Transverse colon (tissue), 3 donors: ENCODE measurements at regions not wholly inside any gene's neighbourhood (a gene's known extent, or its start where the extent isn't known, plus 50 kb on each side); places are given as distances from the start of the nearest gene placed in this dataset.

Experiments
- EP300 ChIP-seq: sonication (generic); formaldehyde crosslinking; IDR thresholded peaks from one replicate; pipeline ENCODE4 v1.6.1; 2017; ENCODE audit warnings: antibody characterized with exemption, low read depth
- POLR2A ChIP-seq: fragments of 450-650 bp; IDR thresholded peaks from one replicate; pipeline ENCODE4 v1.6.1; 2016; ENCODE audit warnings: antibody characterized with exemption, mild to moderate bottlenecking, moderate library complexity
- TF ChIP-seq, protein P1 (sequence below), 5 experiments: fragments of 200-600 bp in 3 of 5; fragments of 450-650 bp in 2 of 5; sonication (generic) in 3 of 5; IDR thresholded peaks; 1 replicate in 2 of 5; 2 replicates in 3 of 5; pipeline ENCODE4 v1.5.1; 2016 to 2017; ENCODE audit warnings: antibody characterized with exemption in 5 of 5, inconsistent platforms in 3 of 5, mild to moderate bottlenecking in 2 of 5, moderate library complexity in 1 of 5

DNA sequence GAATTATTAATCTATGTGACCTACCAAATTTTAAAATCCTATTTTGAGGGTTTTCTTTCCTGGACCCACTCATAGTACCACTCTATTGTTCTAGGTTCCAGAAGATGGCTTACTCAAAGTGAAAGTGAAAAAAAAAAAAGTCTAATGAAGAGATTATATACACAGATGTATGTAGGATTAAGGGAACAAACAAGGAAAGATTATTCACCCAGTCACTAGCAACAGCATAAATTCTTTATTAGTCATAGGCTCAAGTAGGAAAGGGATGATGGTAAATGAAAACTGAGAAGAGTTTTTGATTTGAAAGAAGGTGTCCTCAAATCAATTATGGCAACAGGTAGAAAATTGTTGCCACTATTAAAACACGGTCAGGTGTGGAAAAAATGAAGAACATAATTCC lies 923.7 kb downstream of the TBC1D32 start:
- TF ChIP-seq, protein P1, sequence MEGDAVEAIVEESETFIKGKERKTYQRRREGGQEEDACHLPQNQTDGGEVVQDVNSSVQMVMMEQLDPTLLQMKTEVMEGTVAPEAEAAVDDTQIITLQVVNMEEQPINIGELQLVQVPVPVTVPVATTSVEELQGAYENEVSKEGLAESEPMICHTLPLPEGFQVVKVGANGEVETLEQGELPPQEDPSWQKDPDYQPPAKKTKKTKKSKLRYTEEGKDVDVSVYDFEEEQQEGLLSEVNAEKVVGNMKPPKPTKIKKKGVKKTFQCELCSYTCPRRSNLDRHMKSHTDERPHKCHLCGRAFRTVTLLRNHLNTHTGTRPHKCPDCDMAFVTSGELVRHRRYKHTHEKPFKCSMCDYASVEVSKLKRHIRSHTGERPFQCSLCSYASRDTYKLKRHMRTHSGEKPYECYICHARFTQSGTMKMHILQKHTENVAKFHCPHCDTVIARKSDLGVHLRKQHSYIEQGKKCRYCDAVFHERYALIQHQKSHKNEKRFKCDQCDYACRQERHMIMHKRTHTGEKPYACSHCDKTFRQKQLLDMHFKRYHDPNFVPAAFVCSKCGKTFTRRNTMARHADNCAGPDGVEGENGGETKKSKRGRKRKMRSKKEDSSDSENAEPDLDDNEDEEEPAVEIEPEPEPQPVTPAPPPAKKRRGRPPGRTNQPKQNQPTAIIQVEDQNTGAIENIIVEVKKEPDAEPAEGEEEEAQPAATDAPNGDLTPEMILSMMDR (IDR thresholded peaks at IDR 0.05): no peak
- TF ChIP-seq POLR2A (no peak), EP300 (no peak)
